ENCODE measurements at regions not wholly inside any gene's neighbourhood (a gene's known extent, or its start where the extent isn't known, plus 50 kb on each side); places are given as distances from the start of the nearest gene placed in this dataset.

- DNase-seq (no peak), ATAC-seq (no peak)
- Histone ChIP-seq H3K9me3 (peaks cover 0 to 5% of the 10 kb centered on the region in 2 donors), H3K4me3 (no peak overlapping the region), H3K27me3 (no peaks in the 10 kb centered on the region), H3K36me3 (no peaks in the 10 kb centered on the region), H3K27ac (no peak overlapping the region), H3K4me1 (no peaks in the 10 kb centered on the region)
- intact Hi-C loops (cut with DNase I), result no loop called here
- no peak for TF ChIP-seq CTCF (IDR thresholded peaks at IDR 0.05)
These were observed 345.1 kb upstream of the PTPRD start for GRCh38 chr9:10957878-10958277.

GRCh38 chr9:10961883-10962282, 349.1 kb upstream of the PTPRD start:
- no peak for DNase-seq
- ATAC-seq, result no peak
- no peaks in the 10 kb centered on the region for H3K4me1 ChIP-seq
- no peak for TF ChIP-seq CTCF (IDR thresholded peaks at IDR 0.05)
- no peaks in the 10 kb centered on the region for H3K27me3 ChIP-seq
- intact Hi-C loops (cut with DNase I), result no loop called here
- H3K4me3 ChIP-seq, result no peak overlapping the region
- H3K9me3 ChIP-seq, result peaks cover 0 to 5% of the 10 kb centered on the region in 2 donors
- H3K36me3 ChIP-seq, result no peaks in the 10 kb centered on the region
- H3K27ac ChIP-seq, result no peak overlapping the region

GRCh38 chr9:10983251-10983650, 370.4 kb upstream of the PTPRD start:
- no peak for ATAC-seq
- Histone ChIP-seq H3K27me3 (no peaks in the 10 kb centered on the region), H3K36me3 (no peaks in the 10 kb centered on the region), H3K4me1 (no peaks in the 10 kb centered on the region), H3K9me3 (peaks cover 0 to 4% of the 10 kb centered on the region in 2 donors), H3K4me3 (no peak overlapping the region), H3K27ac (no peak overlapping the region)
- intact Hi-C loops (cut with DNase I), result no loop called here
- DNase-seq, result no peak
- TF ChIP-seq CTCF (IDR thresholded peaks at IDR 0.05), result no peak

GRCh38 chr9:10999646-11000045, 386.8 kb upstream of the PTPRD start:
- intact Hi-C loops (cut with DNase I), result no loop called here
- Histone ChIP-seq H3K36me3 (no peaks in the 10 kb centered on the region), H3K27ac (no peak overlapping the region), H3K4me3 (no peak overlapping the region), H3K27me3 (no peaks in the 10 kb centered on the region), H3K9me3 (no peaks in the 10 kb centered on the region), H3K4me1 (no peaks in the 10 kb centered on the region)
- DNase-seq (no peak), ATAC-seq (no peak)
- TF ChIP-seq CTCF (IDR thresholded peaks at IDR 0.05), result no peak

GRCh38 chr9:11001546-11001945, 388.7 kb upstream of the PTPRD start:
- TF ChIP-seq CTCF (IDR thresholded peaks at IDR 0.05), result no peak
- no peak overlapping the region for H3K4me3 ChIP-seq
- no peaks in the 10 kb centered on the region for H3K4me1 ChIP-seq
- no peak overlapping the region for H3K27ac ChIP-seq
- DNase-seq (no peak), ATAC-seq (no peak)
- intact Hi-C loops (cut with DNase I), result no loop called here
- no peaks in the 10 kb centered on the region for H3K36me3 ChIP-seq
- H3K27me3 ChIP-seq, result no peaks in the 10 kb centered on the region
- H3K9me3 ChIP-seq, result no peaks in the 10 kb centered on the region

All from left lung (tissue), 4 donors.